ENCODE measurements at regions not wholly inside any gene's neighbourhood (a gene's known extent, or its start where the extent isn't known, plus 50 kb on each side); places are given as distances from the start of the nearest gene placed in this dataset.

GRCh38 chr11:92828556-92828955 is 140.9 kb upstream of the MTNR1B start (continued):
- no peak for TF ChIP-seq ZNF462 (CRISPR knock-in tag; IDR thresholded peaks at IDR 0.05)

GRCh38 chr11:92829121-92829520 is 140.3 kb upstream of the MTNR1B start:
- H3K27ac ChIP-seq (ENCODE audit: low read depth): peak overlapping the region; percentile 47; the same call in 1 of the 2 replicates
- no peaks in the 10 kb centered on the region for H3F3A ChIP-seq (replicated peaks; ENCODE audit: low read depth)
- ATAC-seq: no peak; the same call in 2 of the 3 replicates
- TF ChIP-seq EZH2phosphoT487 (IDR thresholded peaks at IDR 0.05; ENCODE audit: unreplicated experiment) (no peak), CTCF (conservative IDR thresholded peaks at IDR 0.05; ENCODE audit: low read depth in 2 of 2) (no peak), ZNF331 (CRISPR knock-in tag; IDR thresholded peaks at IDR 0.05; ENCODE audit: low read depth) (no peak), REST (IDR thresholded peaks at IDR 0.05; ENCODE audit: unreplicated experiment) (no peak), JUNB (IDR thresholded peaks at IDR 0.05; ENCODE audit: unreplicated experiment) (no peak)

More at GRCh38 chr11:92829121-92829520, 140.3 kb upstream of the MTNR1B start:
- no peaks in the 10 kb centered on the region for H3K79me2 ChIP-seq (replicated peaks; ENCODE audit: insufficient read depth)
- H3K36me3 ChIP-seq (ENCODE audit: insufficient read depth): no peaks in the 10 kb centered on the region
- no peak for DNase-seq (ENCODE audit: low spot score)
- H2AFZ ChIP-seq: no peak overlapping the region
- Mint-ChIP-seq H3K4me1 (peaks cover 37% of the 10 kb centered on the region), H3K27me3 (ENCODE audit: insufficient read depth, low read depth, poor library complexity) (no peaks in the 10 kb centered on the region), H3K4me3 (no peak overlapping the region), H3K36me3 (ENCODE audit: low read depth) (peaks cover 21% of the 10 kb centered on the region), H3K9me3 (no peaks in the 10 kb centered on the region), H3K27ac (peak overlapping the region; percentile 75)
- H3K4me3 ChIP-seq: no peak overlapping the region
- H3K4me2 ChIP-seq: peak overlapping the region; percentile 22
- no peaks in the 10 kb centered on the region for H3K9me2 ChIP-seq (ENCODE audit: insufficient read depth)
- peaks cover 26% of the 10 kb centered on the region for H3K4me1 ChIP-seq (ENCODE audit: insufficient read depth)
- no peaks in the 10 kb centered on the region for H3K27me3 ChIP-seq (ENCODE audit: insufficient read depth)
- no peaks in the 10 kb centered on the region for H4K20me1 ChIP-seq (replicated peaks; ENCODE audit: insufficient read depth)

All from GM23338 (cell line).